ENCODE measurements at regions not wholly inside any gene's neighbourhood (a gene's known extent, or its start where the extent isn't known, plus 50 kb on each side); places are given as distances from the start of the nearest gene placed in this dataset.

- DNase-seq (no peak), ATAC-seq (ENCODE audit: insufficient read depth, low FRiP score) (no peak)
- Histone ChIP-seq H3K27me3 (ENCODE audit: control insufficient read depth in 3 of 3, insufficient read depth in 3 of 3, low read length in 2 of 3) (no peaks in the 10 kb centered on the region), H3K4me3 (no peak overlapping the region), H3K36me3 (ENCODE audit: control insufficient read depth in 4 of 4, insufficient read depth in 4 of 4, low read length in 4 of 4) (no peaks in the 10 kb centered on the region), H3K4me1 (ENCODE audit: control insufficient read depth in 5 of 5, insufficient read depth in 5 of 5, low read length in 5 of 5) (peaks cover 0 to 3% (median 0%) of the 10 kb centered on the region in 5 donors), H3K27ac (ENCODE audit: low read depth in 1 of 2, low read length in 1 of 2) (no peak overlapping the region), H3K9ac (ENCODE audit: insufficient read depth in 1 of 2, low read length in 2 of 2) (no peak overlapping the region), H3K9me3 (ENCODE audit: control insufficient read depth in 4 of 4, insufficient read depth in 3 of 4, low read length in 3 of 4) (no peaks in the 10 kb centered on the region)
- WGBS, 2 donors = 83 to 89% methylated on average over 3 of the region's 3 CpGs
- no peak for TF ChIP-seq CTCF (IDR thresholded peaks at IDR 0.05; ENCODE audit: control extremely low read depth, extremely low read depth)
These were observed 777.8 kb upstream of the NRSN1 start for GRCh38 chr6:23348185-23348584.

- TF ChIP-seq CTCF (IDR thresholded peaks at IDR 0.05; ENCODE audit: control extremely low read depth, extremely low read depth) = no peak
- Histone ChIP-seq H3K9ac (ENCODE audit: insufficient read depth in 1 of 2, low read length in 2 of 2) (no peak overlapping the region), H3K27ac (ENCODE audit: low read depth in 1 of 2, low read length in 1 of 2) (no peak overlapping the region), H3K4me1 (ENCODE audit: control insufficient read depth in 5 of 5, insufficient read depth in 5 of 5, low read length in 5 of 5) (peaks cover 0 to 3% (median 0%) of the 10 kb centered on the region in 5 donors), H3K4me3 (no peak overlapping the region), H3K9me3 (ENCODE audit: control insufficient read depth in 4 of 4, insufficient read depth in 3 of 4, low read length in 3 of 4) (no peaks in the 10 kb centered on the region), H3K27me3 (ENCODE audit: control insufficient read depth in 3 of 3, insufficient read depth in 3 of 3, low read length in 2 of 3) (no peaks in the 10 kb centered on the region), H3K36me3 (ENCODE audit: control insufficient read depth in 4 of 4, insufficient read depth in 4 of 4, low read length in 4 of 4) (no peaks in the 10 kb centered on the region)
- 39 to 69% methylated on average over 3 of the region's 3 CpGs for WGBS, 2 donors
- DNase-seq (no peak), ATAC-seq (ENCODE audit: insufficient read depth, low FRiP score) (no peak)
These were observed 776.4 kb upstream of the NRSN1 start for GRCh38 chr6:23349521-23350147.

- no peak overlapping the region for H3K27ac ChIP-seq (ENCODE audit: low read depth in 1 of 2, low read length in 1 of 2)
- peaks cover 0 to 3% (median 0%) of the 10 kb centered on the region in 5 donors for H3K4me1 ChIP-seq (ENCODE audit: control insufficient read depth in 5 of 5, insufficient read depth in 5 of 5, low read length in 5 of 5)
- DNase-seq (no peak), ATAC-seq (ENCODE audit: insufficient read depth, low FRiP score) (no peak)
- 76 to 95% methylated on average over 2 of the region's 2 CpGs for WGBS, 2 donors
- no peaks in the 10 kb centered on the region for H3K27me3 ChIP-seq (ENCODE audit: control insufficient read depth in 3 of 3, insufficient read depth in 3 of 3, low read length in 2 of 3)
- no peaks in the 10 kb centered on the region for H3K9me3 ChIP-seq (ENCODE audit: control insufficient read depth in 4 of 4, insufficient read depth in 3 of 4, low read length in 3 of 4)
- TF ChIP-seq CTCF (IDR thresholded peaks at IDR 0.05; ENCODE audit: control extremely low read depth, extremely low read depth) = no peak
- H3K4me3 ChIP-seq = no peak overlapping the region
- H3K36me3 ChIP-seq (ENCODE audit: control insufficient read depth in 4 of 4, insufficient read depth in 4 of 4, low read length in 4 of 4) = no peaks in the 10 kb centered on the region
- no peak overlapping the region for H3K9ac ChIP-seq (ENCODE audit: insufficient read depth in 1 of 2, low read length in 2 of 2)
These were observed 775.1 kb upstream of the NRSN1 start for GRCh38 chr6:23350752-23351453.

Measured in lung (tissue), 11 donors.